ENCODE measurements at regions not wholly inside any gene's neighbourhood (a gene's known extent, or its start where the extent isn't known, plus 50 kb on each side); places are given as distances from the start of the nearest gene placed in this dataset.
"Not testable (repeated sequence)": the region's sequence is repeated elsewhere in the genome, so short reads cannot be mapped to it uniquely, and the experiment has no call there.

DNA sequence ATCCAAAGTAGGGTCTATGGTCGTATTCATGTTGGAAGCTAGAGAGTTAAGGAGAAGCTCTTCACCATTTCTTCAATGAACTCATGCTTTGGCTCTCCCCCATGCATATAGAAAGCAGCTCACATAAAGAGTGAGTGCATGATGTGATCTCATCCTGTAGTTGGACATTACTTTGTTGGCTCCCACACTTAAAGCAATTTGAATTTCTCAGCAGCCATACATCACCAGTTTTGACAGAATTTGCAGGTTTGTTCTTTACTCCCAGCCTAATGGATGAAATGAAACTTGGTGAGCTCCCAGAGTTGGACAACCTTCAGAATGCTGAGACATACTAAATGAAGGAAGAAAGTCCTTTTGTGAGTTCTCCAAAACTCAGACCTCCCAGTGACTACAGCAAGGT lies 613.5 kb downstream of the IQCM start:
- Histone ChIP-seq H3K4me1 (no peaks in the 10 kb centered on the region), H3K27me3 (no peaks in the 10 kb centered on the region), H3K36me3 (no peaks in the 10 kb centered on the region), H3K9me3 (no peaks in the 10 kb centered on the region), H3K4me3 (no peak overlapping the region), H3K27ac (no peak overlapping the region)
- intact Hi-C loops (cut with DNase I; ENCODE audit: low total_unique reads): no loop called here
- ATAC-seq (no peak), DNase-seq (no peak)
- in situ Hi-C loops (cut with MboI; ENCODE audit: low sequenced_read_pairs in 4 of 4): no loop called here
- TF ChIP-seq POLR2A (IDR thresholded peaks at IDR 0.05) (no peak), CTCF (IDR thresholded peaks at IDR 0.05 in 4 of 5, conservative IDR thresholded peaks at IDR 0.05 in 1 of 5) (no peak)

DNA sequence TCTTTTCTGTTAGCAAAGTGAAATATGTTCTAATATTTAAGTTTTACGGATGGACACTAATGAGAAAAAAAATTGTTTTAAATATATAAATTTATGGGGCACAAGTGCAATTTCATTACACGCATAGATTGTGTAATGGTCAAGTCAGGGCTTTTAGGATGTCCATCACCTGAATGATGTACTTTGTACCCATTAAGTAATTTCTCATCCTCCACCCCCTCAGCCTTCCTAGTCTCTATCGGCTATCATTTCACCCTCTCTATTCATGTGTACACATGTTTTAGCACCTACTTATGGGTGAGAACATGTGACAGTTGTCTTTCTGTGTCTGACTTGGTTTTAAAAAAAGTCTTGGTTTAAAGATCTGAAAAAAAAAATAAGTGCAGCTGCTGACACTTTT lies 616.0 kb downstream of the IQCM start:
- ATAC-seq (no peak), DNase-seq (no peak)
- H3K4me3 ChIP-seq: no peak overlapping the region
- intact Hi-C loops (cut with DNase I; ENCODE audit: low total_unique reads) (no loop called here), in situ Hi-C loops (cut with MboI; ENCODE audit: low sequenced_read_pairs in 4 of 4) (no loop called here)
- no peaks in the 10 kb centered on the region for H3K4me1 ChIP-seq
- TF ChIP-seq POLR2A (IDR thresholded peaks at IDR 0.05) (no peak), CTCF (IDR thresholded peaks at IDR 0.05 in 4 of 5, conservative IDR thresholded peaks at IDR 0.05 in 1 of 5) (no peak)
- no peaks in the 10 kb centered on the region for H3K36me3 ChIP-seq
- H3K9me3 ChIP-seq: no peaks in the 10 kb centered on the region
- no peak overlapping the region for H3K27ac ChIP-seq
- no peaks in the 10 kb centered on the region for H3K27me3 ChIP-seq

DNA sequence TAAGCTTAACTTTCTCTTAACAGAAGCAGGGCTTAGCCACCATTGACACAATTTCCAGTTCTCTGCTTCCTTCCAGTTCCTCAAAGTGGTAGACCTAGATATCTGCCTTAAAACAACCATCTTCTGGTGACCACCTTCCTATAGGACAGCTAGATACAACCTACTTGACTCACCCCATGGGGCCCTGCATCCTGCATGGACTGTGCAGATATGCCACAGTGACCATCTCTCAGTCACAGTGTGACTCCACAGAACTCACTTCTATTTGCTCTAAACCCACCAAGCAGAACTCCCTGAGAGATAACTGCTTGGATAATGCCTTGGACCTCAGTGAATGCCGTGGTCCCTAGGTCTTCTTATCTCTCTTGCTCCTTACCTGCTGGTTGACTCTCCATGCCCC lies 621.6 kb downstream of the IQCM start:
- no peaks in the 10 kb centered on the region for H3K9me3 ChIP-seq
- ATAC-seq (no peak), DNase-seq (no peak)
- intact Hi-C loops (cut with DNase I; ENCODE audit: low total_unique reads) (no loop called here), in situ Hi-C loops (cut with MboI; ENCODE audit: low sequenced_read_pairs in 4 of 4) (no loop called here)
- no peaks in the 10 kb centered on the region for H3K4me1 ChIP-seq
- TF ChIP-seq CTCF (IDR thresholded peaks at IDR 0.05 in 4 of 5, conservative IDR thresholded peaks at IDR 0.05 in 1 of 5) (no peak), POLR2A (IDR thresholded peaks at IDR 0.05) (no peak)
- H3K27ac ChIP-seq: no peak overlapping the region
- no peaks in the 10 kb centered on the region for H3K36me3 ChIP-seq
- H3K27me3 ChIP-seq: no peaks in the 10 kb centered on the region
- no peak overlapping the region for H3K4me3 ChIP-seq

- no peak overlapping the region for H3K4me3 ChIP-seq
- no peak for TF ChIP-seq CTCF (IDR thresholded peaks at IDR 0.05 in 4 of 5, conservative IDR thresholded peaks at IDR 0.05 in 1 of 5)
- TF ChIP-seq POLR2A (IDR thresholded peaks at IDR 0.05): no peak
- no peaks in the 10 kb centered on the region for H3K9me3 ChIP-seq
- ATAC-seq (no peak), DNase-seq (no peak)
- in situ Hi-C loops (cut with MboI; ENCODE audit: low sequenced_read_pairs in 4 of 4): no loop called here
- intact Hi-C loops (cut with DNase I; ENCODE audit: low total_unique reads): no loop called here
- no peak overlapping the region for H3K27ac ChIP-seq
- H3K27me3 ChIP-seq: no peaks in the 10 kb centered on the region
- no peaks in the 10 kb centered on the region for H3K4me1 ChIP-seq
- no peaks in the 10 kb centered on the region for H3K36me3 ChIP-seq
Observed at GRCh38 chr4:149187726-149188125, 627.9 kb downstream of the IQCM start.

- no peak for ATAC-seq
- no peaks in the 10 kb centered on the region for H3K9me3 ChIP-seq
- no peak overlapping the region for H3K4me3 ChIP-seq
- no peak for TF ChIP-seq CTCF (IDR thresholded peaks at IDR 0.05 in 4 of 5, conservative IDR thresholded peaks at IDR 0.05 in 1 of 5)
- no peak for TF ChIP-seq POLR2A (IDR thresholded peaks at IDR 0.05)
- DNase-seq: no peak
- H3K27ac ChIP-seq: no peak overlapping the region
- in situ Hi-C loops (cut with MboI; ENCODE audit: low sequenced_read_pairs in 4 of 4): no loop called here
- no peaks in the 10 kb centered on the region for H3K27me3 ChIP-seq
- no peaks in the 10 kb centered on the region for H3K36me3 ChIP-seq
- no peaks in the 10 kb centered on the region for H3K4me1 ChIP-seq
- intact Hi-C loops (cut with DNase I; ENCODE audit: low total_unique reads): no loop called here
Observed at GRCh38 chr4:149183638-149184037, 632.0 kb downstream of the IQCM start.

DNA sequence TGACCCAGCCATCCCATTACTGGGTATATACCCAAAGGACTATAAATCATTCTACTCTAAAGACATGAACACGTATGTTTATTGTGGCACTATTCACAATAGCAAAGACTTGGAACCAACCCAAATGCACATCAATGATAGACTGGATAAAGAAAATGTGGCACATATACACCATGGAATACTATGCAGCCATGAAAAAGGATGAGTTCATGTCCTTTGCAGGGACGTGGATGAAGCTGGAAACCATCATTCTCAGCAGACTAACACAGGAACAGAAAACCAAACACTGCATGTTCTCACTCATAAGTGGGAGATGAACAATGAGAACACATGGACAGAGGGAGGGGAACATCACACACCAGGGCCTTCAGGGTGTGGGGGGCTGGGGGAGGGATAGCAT lies 634.2 kb downstream of the IQCM start:
- H3K4me3 ChIP-seq; ATAC-seq; H3K36me3 ChIP-seq; H3K9me3 ChIP-seq; DNase-seq; H3K27me3 ChIP-seq; in situ Hi-C loops (cut with MboI; ENCODE audit: low sequenced_read_pairs in 4 of 4); H3K27ac ChIP-seq; intact Hi-C loops (cut with DNase I; ENCODE audit: low total_unique reads); H3K4me1 ChIP-seq: not testable (repeated sequence)

Data from gastrocnemius medialis (tissue), 4 donors.